ENCODE measurements at regions not wholly inside any gene's neighbourhood (a gene's known extent, or its start where the extent isn't known, plus 50 kb on each side); places are given as distances from the start of the nearest gene placed in this dataset.

DNA sequence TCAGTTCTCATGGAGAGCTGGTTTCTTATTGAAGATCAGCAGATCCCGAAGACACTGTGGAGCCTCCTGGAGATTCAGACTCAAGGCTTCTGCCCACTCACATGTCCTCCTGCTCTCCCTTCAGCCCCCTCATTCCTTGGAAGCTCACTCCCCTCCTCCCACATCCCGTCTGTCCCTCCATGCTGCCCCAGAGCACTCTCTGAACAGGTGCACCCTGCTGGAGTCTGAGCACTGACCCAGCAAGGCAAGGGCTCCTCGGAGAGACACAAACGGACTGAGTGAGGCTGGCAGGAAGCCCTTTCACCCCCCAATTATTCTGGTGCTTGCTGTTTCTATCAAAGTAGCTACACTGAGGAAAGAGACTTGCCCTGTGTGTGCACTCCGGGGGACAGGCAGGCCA is 374.0 kb downstream of the UQCRFS1 start:
- TF ChIP-seq MYC (IDR thresholded peaks at IDR 0.05; ENCODE audit: borderline replicate concordance, low read length) = no peak
- TF ChIP-seq POLR2A (IDR thresholded peaks at IDR 0.05; ENCODE audit: low read length) = no peak
- TF ChIP-seq, protein P1, sequence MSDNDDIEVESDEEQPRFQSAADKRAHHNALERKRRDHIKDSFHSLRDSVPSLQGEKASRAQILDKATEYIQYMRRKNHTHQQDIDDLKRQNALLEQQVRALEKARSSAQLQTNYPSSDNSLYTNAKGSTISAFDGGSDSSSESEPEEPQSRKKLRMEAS (IDR thresholded peaks at IDR 0.05) = no peak
- no peak for TF ChIP-seq POLR2AphosphoS2 (conservative IDR thresholded peaks at IDR 0.05; ENCODE audit: low read length)
- TF ChIP-seq CHD2 (IDR thresholded peaks at IDR 0.05; ENCODE audit: low read length, partially characterized antibody) = no peak
- TF ChIP-seq TP53 (CRISPR knock-in tag; IDR thresholded peaks at IDR 0.05) = no peak
- TF ChIP-seq, protein P2, sequence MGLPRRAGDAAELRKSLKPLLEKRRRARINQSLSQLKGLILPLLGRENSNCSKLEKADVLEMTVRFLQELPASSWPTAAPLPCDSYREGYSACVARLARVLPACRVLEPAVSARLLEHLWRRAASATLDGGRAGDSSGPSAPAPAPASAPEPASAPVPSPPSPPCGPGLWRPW (IDR thresholded peaks at IDR 0.05) = no peak
- TF ChIP-seq, protein P3, sequence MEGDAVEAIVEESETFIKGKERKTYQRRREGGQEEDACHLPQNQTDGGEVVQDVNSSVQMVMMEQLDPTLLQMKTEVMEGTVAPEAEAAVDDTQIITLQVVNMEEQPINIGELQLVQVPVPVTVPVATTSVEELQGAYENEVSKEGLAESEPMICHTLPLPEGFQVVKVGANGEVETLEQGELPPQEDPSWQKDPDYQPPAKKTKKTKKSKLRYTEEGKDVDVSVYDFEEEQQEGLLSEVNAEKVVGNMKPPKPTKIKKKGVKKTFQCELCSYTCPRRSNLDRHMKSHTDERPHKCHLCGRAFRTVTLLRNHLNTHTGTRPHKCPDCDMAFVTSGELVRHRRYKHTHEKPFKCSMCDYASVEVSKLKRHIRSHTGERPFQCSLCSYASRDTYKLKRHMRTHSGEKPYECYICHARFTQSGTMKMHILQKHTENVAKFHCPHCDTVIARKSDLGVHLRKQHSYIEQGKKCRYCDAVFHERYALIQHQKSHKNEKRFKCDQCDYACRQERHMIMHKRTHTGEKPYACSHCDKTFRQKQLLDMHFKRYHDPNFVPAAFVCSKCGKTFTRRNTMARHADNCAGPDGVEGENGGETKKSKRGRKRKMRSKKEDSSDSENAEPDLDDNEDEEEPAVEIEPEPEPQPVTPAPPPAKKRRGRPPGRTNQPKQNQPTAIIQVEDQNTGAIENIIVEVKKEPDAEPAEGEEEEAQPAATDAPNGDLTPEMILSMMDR (IDR thresholded peaks at IDR 0.05) = no peak

Data from A549 (cell line).